ENCODE measurements at regions not wholly inside any gene's neighbourhood (a gene's known extent, or its start where the extent isn't known, plus 50 kb on each side); places are given as distances from the start of the nearest gene placed in this dataset.

DNA sequence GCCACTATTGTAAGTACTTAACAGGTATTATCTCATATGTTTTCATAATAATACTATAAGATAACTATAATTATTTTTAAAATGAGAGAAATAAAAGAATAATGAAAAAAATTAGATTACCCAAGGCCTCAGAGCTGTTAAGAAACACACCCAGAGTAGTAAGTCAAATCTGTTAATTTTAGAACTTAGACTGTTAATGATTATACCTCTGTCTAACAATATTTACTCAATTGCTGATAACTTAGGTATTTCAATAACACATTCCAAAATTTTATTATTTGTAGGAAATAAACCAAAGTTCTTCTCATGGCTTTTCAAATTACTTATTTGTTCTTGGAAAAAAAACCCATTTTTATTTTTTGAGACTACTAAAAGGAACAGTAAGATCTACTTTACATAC is 227.5 kb upstream of the KCNH7 start:
- TF ChIP-seq POLR2A (IDR thresholded peaks at IDR 0.05): no peak
- TF ChIP-seq, protein P1, sequence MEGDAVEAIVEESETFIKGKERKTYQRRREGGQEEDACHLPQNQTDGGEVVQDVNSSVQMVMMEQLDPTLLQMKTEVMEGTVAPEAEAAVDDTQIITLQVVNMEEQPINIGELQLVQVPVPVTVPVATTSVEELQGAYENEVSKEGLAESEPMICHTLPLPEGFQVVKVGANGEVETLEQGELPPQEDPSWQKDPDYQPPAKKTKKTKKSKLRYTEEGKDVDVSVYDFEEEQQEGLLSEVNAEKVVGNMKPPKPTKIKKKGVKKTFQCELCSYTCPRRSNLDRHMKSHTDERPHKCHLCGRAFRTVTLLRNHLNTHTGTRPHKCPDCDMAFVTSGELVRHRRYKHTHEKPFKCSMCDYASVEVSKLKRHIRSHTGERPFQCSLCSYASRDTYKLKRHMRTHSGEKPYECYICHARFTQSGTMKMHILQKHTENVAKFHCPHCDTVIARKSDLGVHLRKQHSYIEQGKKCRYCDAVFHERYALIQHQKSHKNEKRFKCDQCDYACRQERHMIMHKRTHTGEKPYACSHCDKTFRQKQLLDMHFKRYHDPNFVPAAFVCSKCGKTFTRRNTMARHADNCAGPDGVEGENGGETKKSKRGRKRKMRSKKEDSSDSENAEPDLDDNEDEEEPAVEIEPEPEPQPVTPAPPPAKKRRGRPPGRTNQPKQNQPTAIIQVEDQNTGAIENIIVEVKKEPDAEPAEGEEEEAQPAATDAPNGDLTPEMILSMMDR (IDR thresholded peaks at IDR 0.05): no peak
